ENCODE measurements at regions not wholly inside any gene's neighbourhood (a gene's known extent, or its start where the extent isn't known, plus 50 kb on each side); places are given as distances from the start of the nearest gene placed in this dataset.

DNA sequence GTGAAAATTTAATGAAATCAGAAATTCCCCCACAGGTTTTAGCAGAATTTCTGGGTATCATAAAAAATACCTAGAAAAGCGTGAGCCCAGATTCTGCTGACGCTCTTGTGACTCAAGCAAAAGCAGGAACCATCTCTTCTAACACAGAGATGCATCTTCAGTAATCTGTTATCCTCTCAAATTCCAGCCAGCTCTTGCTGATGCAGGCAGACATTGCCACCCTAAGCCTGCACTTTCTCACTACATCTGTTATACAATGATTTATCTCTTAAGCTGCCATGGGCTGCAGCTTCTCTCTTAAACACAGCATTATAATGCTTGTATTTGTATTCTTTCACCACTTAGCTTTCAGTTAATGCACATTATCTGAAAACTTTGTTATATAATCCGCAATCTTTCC lies 113.0 kb upstream of the RGS1 start:
- TF ChIP-seq, protein P1, sequence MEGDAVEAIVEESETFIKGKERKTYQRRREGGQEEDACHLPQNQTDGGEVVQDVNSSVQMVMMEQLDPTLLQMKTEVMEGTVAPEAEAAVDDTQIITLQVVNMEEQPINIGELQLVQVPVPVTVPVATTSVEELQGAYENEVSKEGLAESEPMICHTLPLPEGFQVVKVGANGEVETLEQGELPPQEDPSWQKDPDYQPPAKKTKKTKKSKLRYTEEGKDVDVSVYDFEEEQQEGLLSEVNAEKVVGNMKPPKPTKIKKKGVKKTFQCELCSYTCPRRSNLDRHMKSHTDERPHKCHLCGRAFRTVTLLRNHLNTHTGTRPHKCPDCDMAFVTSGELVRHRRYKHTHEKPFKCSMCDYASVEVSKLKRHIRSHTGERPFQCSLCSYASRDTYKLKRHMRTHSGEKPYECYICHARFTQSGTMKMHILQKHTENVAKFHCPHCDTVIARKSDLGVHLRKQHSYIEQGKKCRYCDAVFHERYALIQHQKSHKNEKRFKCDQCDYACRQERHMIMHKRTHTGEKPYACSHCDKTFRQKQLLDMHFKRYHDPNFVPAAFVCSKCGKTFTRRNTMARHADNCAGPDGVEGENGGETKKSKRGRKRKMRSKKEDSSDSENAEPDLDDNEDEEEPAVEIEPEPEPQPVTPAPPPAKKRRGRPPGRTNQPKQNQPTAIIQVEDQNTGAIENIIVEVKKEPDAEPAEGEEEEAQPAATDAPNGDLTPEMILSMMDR (IDR thresholded peaks at IDR 0.05; ENCODE audit: low read length) = no peak
- TF ChIP-seq EZH2 (optimal IDR thresholded peaks at IDR 0.05; ENCODE audit: low read depth, low read length) = no peak
- TF ChIP-seq EZH2phosphoT487 (IDR thresholded peaks at IDR 0.05; ENCODE audit: low read length) = no peak

All from MM.1S (cell line).